ENCODE measurements at regions not wholly inside any gene's neighbourhood (a gene's known extent, or its start where the extent isn't known, plus 50 kb on each side); places are given as distances from the start of the nearest gene placed in this dataset.
"Not testable (repeated sequence)": the region's sequence is repeated elsewhere in the genome, so short reads cannot be mapped to it uniquely, and the experiment has no call there.

- no peak for DNase-seq (ENCODE audit: low spot score)
- no peak for FAIRE-seq
Observed at GRCh38 chr2:111250448-111251030, 129.8 kb downstream of the BCL2L11 start.

GRCh38 chr2:111251711-111252110 is 131.0 kb downstream of the BCL2L11 start:
- FAIRE-seq (no peak), DNase-seq (ENCODE audit: low spot score) (no peak)

GRCh38 chr2:111252436-111252835 is 131.7 kb downstream of the BCL2L11 start:
- no peak for FAIRE-seq
- DNase-seq (ENCODE audit: low spot score), result no peak

GRCh38 chr2:111254916-111255315 is 134.2 kb downstream of the BCL2L11 start:
- FAIRE-seq, result peak; percentile 5
- not testable (repeated sequence) for DNase-seq (ENCODE audit: low spot score)

- not testable (repeated sequence) for FAIRE-seq; DNase-seq (ENCODE audit: low spot score)
Observed at GRCh38 chr2:111256628-111257027, 135.9 kb downstream of the BCL2L11 start.

GRCh38 chr2:111257607-111258006 is 136.9 kb downstream of the BCL2L11 start:
- not testable (repeated sequence) for FAIRE-seq; DNase-seq (ENCODE audit: low spot score)

- not testable (repeated sequence) for DNase-seq (ENCODE audit: low spot score); FAIRE-seq
Observed at GRCh38 chr2:111258318-111258717, 137.6 kb downstream of the BCL2L11 start.

GRCh38 chr2:111262627-111263379 is 142.1 kb downstream of the BCL2L11 start:
- not testable (repeated sequence) for DNase-seq (ENCODE audit: low spot score); FAIRE-seq

- not testable (repeated sequence) for DNase-seq (ENCODE audit: low spot score); FAIRE-seq
Observed at GRCh38 chr2:111263380-111264017, 142.8 kb downstream of the BCL2L11 start.

- not testable (repeated sequence) for FAIRE-seq
Observed at GRCh38 chr2:111264956-111265355, 144.2 kb downstream of the BCL2L11 start.

GRCh38 chr2:111266556-111266955 is 145.8 kb downstream of the BCL2L11 start:
- FAIRE-seq; DNase-seq (ENCODE audit: low spot score): not testable (repeated sequence)

More at GRCh38 chr2:111264956-111265355, 144.2 kb downstream of the BCL2L11 start:
- DNase-seq (ENCODE audit: low spot score), result not testable (repeated sequence)

GRCh38 chr2:111267038-111267437 is 146.3 kb downstream of the BCL2L11 start:
- not testable (repeated sequence) for DNase-seq (ENCODE audit: low spot score); FAIRE-seq

- not testable (repeated sequence) for FAIRE-seq; DNase-seq (ENCODE audit: low spot score)
Observed at GRCh38 chr2:111269761-111270323, 149.1 kb downstream of the BCL2L11 start.

GRCh38 chr2:111270569-111270968 is 149.9 kb downstream of the BCL2L11 start:
- not testable (repeated sequence) for FAIRE-seq

GRCh38 chr2:111271647-111272304 is 151.1 kb downstream of the BCL2L11 start:
- FAIRE-seq; DNase-seq (ENCODE audit: low spot score): not testable (repeated sequence)

More at GRCh38 chr2:111270569-111270968, 149.9 kb downstream of the BCL2L11 start:
- DNase-seq (ENCODE audit: low spot score), result not testable (repeated sequence)

GRCh38 chr2:111273007-111273406 is 152.3 kb downstream of the BCL2L11 start:
- FAIRE-seq; DNase-seq (ENCODE audit: low spot score): not testable (repeated sequence)

GRCh38 chr2:111275047-111275853 is 154.5 kb downstream of the BCL2L11 start:
- not testable (repeated sequence) for DNase-seq (ENCODE audit: low spot score)
- peak; percentile 5 for FAIRE-seq

GRCh38 chr2:111275854-111276171 is 155.1 kb downstream of the BCL2L11 start:
- not testable (repeated sequence) for DNase-seq (ENCODE audit: low spot score); FAIRE-seq

- DNase-seq (ENCODE audit: low spot score); FAIRE-seq: not testable (repeated sequence)
Observed at GRCh38 chr2:111278133-111278532, 157.4 kb downstream of the BCL2L11 start.

GRCh38 chr2:111280709-111281286 is 160.1 kb downstream of the BCL2L11 start:
- FAIRE-seq; DNase-seq (ENCODE audit: low spot score): not testable (repeated sequence)
